ENCODE measurements at regions not wholly inside any gene's neighbourhood (a gene's known extent, or its start where the extent isn't known, plus 50 kb on each side); places are given as distances from the start of the nearest gene placed in this dataset.
A peak's percentile ranks its signal among the peaks of the same experiment; 100 is the strongest.

DNA sequence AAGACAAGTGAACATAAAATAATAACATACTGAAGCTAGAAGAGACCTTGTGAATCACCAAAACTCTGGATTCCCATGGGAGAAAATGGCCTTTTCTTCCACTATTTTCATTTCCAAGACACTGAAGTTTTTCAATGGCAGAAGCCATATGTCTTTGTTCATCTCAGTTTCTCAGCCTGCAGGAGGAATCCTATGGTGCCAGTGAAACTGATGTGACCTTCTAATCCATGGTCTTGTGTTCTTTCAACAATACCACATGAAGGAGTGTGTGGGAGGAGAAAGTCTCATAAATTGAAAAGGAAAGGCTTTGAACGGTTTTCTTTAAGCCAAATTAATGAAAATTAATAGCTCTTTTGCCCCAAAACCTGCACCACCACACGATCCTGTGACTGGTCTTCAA is 257.3 kb downstream of the EPHA4 start:
- no peak for DNase-seq (ENCODE audit: low spot score, unreplicated experiment)
- Mint-ChIP-seq H3K4me3 (ENCODE audit: low read depth) (no peak overlapping the region), H3K9me3 (ENCODE audit: low read depth) (no peaks in the 10 kb centered on the region), H3K27me3 (peaks cover 12% of the 10 kb centered on the region), H3K4me1 (ENCODE audit: low read depth) (peaks cover 15% of the 10 kb centered on the region), H3K27ac (no peak overlapping the region), H3K36me3 (ENCODE audit: insufficient read depth) (no peaks in the 10 kb centered on the region)
- TF ChIP-seq, protein P1, sequence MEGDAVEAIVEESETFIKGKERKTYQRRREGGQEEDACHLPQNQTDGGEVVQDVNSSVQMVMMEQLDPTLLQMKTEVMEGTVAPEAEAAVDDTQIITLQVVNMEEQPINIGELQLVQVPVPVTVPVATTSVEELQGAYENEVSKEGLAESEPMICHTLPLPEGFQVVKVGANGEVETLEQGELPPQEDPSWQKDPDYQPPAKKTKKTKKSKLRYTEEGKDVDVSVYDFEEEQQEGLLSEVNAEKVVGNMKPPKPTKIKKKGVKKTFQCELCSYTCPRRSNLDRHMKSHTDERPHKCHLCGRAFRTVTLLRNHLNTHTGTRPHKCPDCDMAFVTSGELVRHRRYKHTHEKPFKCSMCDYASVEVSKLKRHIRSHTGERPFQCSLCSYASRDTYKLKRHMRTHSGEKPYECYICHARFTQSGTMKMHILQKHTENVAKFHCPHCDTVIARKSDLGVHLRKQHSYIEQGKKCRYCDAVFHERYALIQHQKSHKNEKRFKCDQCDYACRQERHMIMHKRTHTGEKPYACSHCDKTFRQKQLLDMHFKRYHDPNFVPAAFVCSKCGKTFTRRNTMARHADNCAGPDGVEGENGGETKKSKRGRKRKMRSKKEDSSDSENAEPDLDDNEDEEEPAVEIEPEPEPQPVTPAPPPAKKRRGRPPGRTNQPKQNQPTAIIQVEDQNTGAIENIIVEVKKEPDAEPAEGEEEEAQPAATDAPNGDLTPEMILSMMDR (IDR thresholded peaks at IDR 0.05; ENCODE audit: unreplicated experiment), result no peak

DNA sequence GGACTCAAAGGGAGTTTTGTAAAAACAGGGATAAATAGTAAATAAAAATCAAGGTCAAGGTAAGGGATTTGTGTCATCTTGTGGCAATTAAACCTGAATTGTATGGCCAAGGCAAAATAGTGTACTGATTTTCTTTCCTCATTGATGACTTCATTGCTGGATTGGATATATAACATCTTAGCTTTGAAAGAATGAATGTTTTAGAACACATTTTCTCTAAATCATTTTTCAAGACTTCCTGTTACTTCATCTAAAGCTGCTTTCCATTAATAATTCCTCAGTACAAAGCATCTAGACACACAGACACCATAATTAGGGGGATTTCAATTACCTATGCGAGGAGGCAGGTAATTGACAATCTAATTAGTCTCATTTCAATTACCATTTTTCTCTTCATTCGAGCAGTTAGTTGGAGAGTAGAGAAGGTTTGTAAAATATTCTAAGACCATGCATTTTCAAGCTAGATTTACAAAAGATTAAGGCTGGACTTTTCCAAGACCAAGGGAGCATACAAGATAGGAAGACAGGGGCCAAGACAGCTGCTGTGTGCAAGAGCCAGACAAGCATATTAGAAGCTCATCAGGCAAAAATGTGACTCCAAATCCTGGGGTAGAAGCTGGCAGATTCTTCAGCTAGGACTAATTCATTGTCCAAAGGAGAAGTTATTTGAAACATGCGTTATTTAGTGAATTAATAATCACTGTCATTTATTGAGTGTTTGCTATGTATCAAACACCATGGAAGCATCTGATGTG is 253.6 kb downstream of the EPHA4 start:
- H3K27ac Mint-ChIP-seq, result no peak overlapping the region
- H3K4me3 Mint-ChIP-seq (ENCODE audit: low read depth), result no peak overlapping the region
- H3K36me3 Mint-ChIP-seq (ENCODE audit: insufficient read depth), result no peaks in the 10 kb centered on the region
- no peaks in the 10 kb centered on the region for H3K9me3 Mint-ChIP-seq (ENCODE audit: low read depth)
- DNase-seq (ENCODE audit: low spot score, unreplicated experiment), result no peak
- H3K4me1 Mint-ChIP-seq (ENCODE audit: low read depth), result peaks cover 12% of the 10 kb centered on the region
- H3K27me3 Mint-ChIP-seq, result peaks cover 16% of the 10 kb centered on the region
- TF ChIP-seq, protein P1 (IDR thresholded peaks at IDR 0.05; ENCODE audit: unreplicated experiment), result no peak

DNA sequence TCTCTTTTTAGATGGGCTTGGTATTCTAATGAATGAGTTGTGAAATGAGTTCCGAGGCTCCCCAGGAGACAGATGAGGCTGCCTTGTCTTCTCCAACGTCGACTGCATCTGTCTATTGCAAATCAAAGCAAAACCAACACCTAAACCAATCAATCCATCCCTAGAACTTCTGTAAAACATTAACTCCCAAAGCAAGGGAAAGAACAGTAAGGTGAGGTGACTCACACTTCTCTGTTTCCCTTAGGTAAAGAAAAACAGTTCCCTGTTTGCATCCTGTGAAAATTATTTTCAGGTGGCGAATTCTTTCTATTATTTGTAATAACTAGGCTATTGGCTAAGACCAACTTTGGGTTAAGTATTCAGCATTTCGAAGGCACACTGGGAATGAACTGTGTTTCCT is 249.4 kb downstream of the EPHA4 start:
- Mint-ChIP-seq H3K4me1 (ENCODE audit: low read depth) (peaks cover 14% of the 10 kb centered on the region), H3K27ac (peak overlapping the region; percentile 70), H3K9me3 (ENCODE audit: low read depth) (peaks cover 4% of the 10 kb centered on the region), H3K4me3 (ENCODE audit: low read depth) (no peak overlapping the region), H3K36me3 (ENCODE audit: insufficient read depth) (no peaks in the 10 kb centered on the region), H3K27me3 (peaks cover 16% of the 10 kb centered on the region)
- TF ChIP-seq, protein P1 (IDR thresholded peaks at IDR 0.05; ENCODE audit: unreplicated experiment), result no peak
- DNase-seq (ENCODE audit: low spot score, unreplicated experiment), result no peak

DNA sequence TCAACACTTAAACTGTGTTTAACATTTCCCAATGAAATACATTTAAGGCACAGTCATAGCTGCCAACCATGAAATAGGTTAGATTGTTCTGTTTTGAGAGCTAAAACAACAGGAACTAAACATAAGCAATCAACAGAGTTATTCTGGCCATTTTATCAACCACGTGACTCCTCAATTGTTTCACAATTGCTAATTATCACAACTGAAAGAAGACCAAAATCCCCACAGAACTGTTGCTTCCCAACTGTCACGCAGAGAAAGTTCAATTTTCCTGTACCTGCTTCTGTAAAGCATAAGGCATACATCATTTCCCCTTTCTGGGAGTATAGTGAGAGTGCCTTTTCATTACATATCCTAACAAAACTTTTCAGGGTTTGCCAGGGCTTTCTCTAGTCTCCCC is 248.6 kb downstream of the EPHA4 start:
- Mint-ChIP-seq H3K36me3 (ENCODE audit: insufficient read depth) (no peaks in the 10 kb centered on the region), H3K27me3 (peaks cover 14% of the 10 kb centered on the region), H3K9me3 (ENCODE audit: low read depth) (peaks cover 6% of the 10 kb centered on the region), H3K4me3 (ENCODE audit: low read depth) (no peak overlapping the region), H3K27ac (no peak overlapping the region), H3K4me1 (ENCODE audit: low read depth) (peaks cover 14% of the 10 kb centered on the region)
- no peak for DNase-seq (ENCODE audit: low spot score, unreplicated experiment)
- TF ChIP-seq, protein P1 (IDR thresholded peaks at IDR 0.05; ENCODE audit: unreplicated experiment), result no peak

DNA sequence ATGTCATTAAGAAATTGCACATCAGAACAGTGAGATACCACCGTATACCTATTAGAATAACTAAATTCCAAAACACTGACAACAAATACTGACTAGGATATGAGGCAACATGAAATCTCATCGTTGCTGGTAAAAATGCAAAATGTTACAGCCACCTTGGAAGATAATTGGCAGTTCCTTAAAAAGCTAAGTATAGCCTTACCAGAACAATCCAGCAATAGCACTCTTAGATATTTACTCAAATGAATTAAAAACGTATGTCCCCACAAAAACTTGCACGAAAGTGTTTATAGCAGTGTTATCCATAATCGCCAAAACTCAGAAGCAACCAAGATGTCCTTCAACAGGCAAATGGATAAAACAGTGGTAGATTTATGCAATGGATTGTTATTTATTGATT is 241.7 kb downstream of the EPHA4 start:
- H3K4me3 Mint-ChIP-seq (ENCODE audit: low read depth), result no peak overlapping the region
- peaks cover 11% of the 10 kb centered on the region for H3K9me3 Mint-ChIP-seq (ENCODE audit: low read depth)
- no peaks in the 10 kb centered on the region for H3K4me1 Mint-ChIP-seq (ENCODE audit: low read depth)
- no peaks in the 10 kb centered on the region for H3K36me3 Mint-ChIP-seq (ENCODE audit: insufficient read depth)
- no peak for DNase-seq (ENCODE audit: low spot score, unreplicated experiment)
- H3K27me3 Mint-ChIP-seq, result no peaks in the 10 kb centered on the region
- TF ChIP-seq, protein P1 (IDR thresholded peaks at IDR 0.05; ENCODE audit: unreplicated experiment), result no peak
- no peak overlapping the region for H3K27ac Mint-ChIP-seq
